Epithelial cell of esophagus (primary cell): ENCODE measurements at regions not wholly inside any gene's neighbourhood (a gene's known extent, or its start where the extent isn't known, plus 50 kb on each side); places are given as distances from the start of the nearest gene placed in this dataset.
A peak's percentile ranks its signal among the peaks of the same experiment; 100 is the strongest.

Experiments
- DNase-seq: peaks from one replicate; pipeline ENCODE4 v3.0.0; 2010; ENCODE audit warnings: low read depth
- H3K4me3 ChIP-seq: 2 replicates; pipeline ENCODE4 v1.5.1; 2011; ENCODE audit warnings: mild to moderate bottlenecking, low read length, control low read depth
- TF ChIP-seq, protein P1 (sequence below): IDR thresholded peaks from 2 replicates; pipeline ENCODE4 v1.5.1; 2011; ENCODE audit warnings: low read depth, mild to moderate bottlenecking, low read length, control low read depth, inconsistent platforms; ENCODE audit not compliant: insufficient read depth; ENCODE audit errors: missing control alignments

DNA sequence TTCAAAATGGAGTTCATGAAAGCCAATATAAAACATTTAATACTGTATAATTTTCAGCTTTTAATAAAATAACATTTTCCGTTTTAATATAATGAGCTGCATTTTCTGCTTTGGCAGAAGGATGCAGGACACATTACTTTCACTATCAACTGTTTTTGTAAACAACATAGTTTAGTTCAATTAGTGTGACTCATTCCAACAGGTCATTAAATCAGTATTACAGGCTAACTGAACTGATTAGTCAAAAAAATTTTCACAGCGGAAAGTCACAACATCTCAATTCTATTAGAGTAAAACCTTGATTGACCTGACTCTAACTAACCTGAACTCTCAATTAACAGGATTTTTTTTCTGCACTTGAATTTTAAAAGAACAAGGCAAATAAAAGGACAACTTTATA lies 151.2 kb upstream of the AMOT start:
- no peak for DNase-seq
- H3K4me3 ChIP-seq = no peak overlapping the region
- TF ChIP-seq, protein P1, sequence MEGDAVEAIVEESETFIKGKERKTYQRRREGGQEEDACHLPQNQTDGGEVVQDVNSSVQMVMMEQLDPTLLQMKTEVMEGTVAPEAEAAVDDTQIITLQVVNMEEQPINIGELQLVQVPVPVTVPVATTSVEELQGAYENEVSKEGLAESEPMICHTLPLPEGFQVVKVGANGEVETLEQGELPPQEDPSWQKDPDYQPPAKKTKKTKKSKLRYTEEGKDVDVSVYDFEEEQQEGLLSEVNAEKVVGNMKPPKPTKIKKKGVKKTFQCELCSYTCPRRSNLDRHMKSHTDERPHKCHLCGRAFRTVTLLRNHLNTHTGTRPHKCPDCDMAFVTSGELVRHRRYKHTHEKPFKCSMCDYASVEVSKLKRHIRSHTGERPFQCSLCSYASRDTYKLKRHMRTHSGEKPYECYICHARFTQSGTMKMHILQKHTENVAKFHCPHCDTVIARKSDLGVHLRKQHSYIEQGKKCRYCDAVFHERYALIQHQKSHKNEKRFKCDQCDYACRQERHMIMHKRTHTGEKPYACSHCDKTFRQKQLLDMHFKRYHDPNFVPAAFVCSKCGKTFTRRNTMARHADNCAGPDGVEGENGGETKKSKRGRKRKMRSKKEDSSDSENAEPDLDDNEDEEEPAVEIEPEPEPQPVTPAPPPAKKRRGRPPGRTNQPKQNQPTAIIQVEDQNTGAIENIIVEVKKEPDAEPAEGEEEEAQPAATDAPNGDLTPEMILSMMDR = no peak

DNA sequence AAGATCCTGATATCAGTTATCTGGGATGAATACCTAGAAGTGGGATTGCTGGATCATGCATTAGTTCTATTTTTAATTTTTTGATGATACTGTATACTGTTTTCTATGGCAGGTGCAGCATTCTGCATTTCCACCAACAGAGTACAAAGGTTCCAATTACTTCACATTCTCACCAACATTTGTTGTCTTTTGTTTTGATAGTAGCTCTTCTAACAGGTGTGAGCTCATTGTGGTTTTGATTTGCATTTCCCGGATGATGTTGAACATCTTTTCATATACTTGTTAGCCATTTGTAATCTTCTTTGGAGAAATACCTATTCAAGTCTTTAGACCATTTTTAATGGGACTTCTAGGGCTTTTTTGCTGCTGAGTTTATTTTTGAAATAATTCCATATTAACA lies 139.2 kb upstream of the AMOT start:
- H3K4me3 ChIP-seq = no peak overlapping the region
- no peak for DNase-seq
- TF ChIP-seq, protein P1 = no peak

DNA sequence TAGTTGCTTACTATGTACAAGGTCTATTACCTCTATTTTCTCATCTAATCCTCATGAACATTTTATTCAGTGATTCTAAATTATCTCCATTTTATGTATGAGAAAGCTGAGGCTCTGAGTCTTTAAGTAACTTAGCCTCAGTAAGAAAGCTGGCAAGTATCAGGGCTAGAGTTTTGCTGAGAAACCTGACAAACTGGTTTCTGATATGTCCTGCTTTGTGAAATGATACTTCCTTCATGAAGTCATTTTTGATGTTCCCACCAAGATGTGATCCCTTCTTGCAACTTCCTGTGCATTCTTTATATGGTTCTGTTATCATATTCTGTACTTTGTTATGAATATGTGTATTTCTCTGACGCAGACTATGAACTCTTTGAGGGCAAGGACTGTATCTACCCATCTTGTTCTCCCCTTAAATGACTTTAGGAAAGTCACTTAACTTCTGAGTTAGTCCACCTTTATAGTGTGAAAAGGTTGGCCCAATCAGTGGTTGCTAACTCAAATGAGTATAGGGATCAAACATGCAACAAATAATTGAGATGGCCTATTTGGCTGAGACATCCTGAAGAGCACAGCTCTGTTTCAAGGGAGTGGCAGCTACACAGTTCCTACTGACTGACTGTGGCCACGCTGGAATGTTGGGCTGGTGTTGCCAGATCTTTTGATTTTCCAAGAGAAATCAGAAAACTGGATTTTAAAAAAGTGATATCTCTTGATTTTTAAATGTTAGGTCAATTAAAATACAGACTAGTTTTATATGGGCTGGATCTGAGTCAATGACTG lies 127.9 kb upstream of the AMOT start:
- no peak overlapping the region for H3K4me3 ChIP-seq
- TF ChIP-seq, protein P1 = no peak
- DNase-seq = peak; percentile 73

DNA sequence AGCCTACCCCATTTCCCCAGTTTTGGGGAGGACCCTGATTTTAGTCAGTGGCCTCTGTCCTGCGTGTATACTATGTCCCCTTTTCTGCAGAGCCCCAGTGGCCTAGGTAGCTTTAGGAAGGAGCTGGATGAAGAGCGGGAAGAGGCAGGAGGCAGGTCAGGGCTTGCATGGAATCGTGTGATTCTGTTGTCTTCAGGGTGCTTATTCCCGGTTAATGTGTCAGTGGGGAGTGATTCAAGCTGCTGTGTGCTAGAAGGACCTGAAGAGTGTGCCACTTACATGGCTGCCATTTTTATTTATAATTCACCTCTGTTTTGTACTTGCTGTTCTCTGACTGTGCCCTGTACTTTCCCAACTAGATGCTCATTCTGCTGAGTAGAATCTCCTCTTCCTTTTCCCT lies 127.3 kb upstream of the AMOT start:
- TF ChIP-seq, protein P1 = no peak
- no peak overlapping the region for H3K4me3 ChIP-seq
- peak; percentile 84 for DNase-seq

DNA sequence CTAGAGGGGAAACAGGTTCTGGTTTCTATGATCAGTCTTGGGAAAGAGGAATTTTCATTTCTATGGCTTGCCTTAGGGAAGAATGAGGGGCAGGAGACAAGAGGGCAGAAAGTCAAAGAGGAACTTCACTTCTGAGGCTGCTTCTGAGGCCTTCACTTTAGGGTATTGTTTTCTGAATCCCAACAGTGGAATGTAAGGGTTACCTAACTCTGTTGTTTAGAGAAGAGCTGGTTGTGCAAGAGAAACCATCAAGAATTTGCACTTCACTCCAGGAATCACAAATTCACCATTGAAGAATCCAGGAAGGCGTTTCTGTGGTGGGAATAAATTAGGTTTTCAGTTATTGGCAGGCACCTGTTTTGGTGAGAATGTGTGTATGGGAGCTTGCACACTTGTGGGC lies 126.7 kb upstream of the AMOT start:
- TF ChIP-seq, protein P1 = no peak
- no peak overlapping the region for H3K4me3 ChIP-seq
- peak; percentile 75 for DNase-seq

DNA sequence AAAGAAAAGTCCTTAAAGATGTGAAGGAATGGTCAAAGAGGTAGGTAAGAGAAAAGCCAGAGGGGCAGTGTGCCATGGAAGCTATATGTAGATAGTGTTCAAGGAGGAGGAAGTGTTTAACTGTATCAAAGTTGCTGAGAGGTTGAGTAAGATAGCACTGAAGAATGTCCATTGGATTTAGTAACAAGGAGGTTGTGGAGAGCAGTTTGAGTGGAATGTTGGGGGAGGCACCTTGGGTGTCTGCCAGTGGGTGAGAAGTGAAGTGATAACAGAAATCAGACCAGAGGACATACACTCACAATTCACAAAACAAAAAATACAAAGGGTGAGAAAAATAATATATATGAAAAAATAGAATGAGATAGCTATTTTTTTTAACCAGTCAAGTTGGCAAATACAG lies 121.3 kb upstream of the AMOT start:
- no peak overlapping the region for H3K4me3 ChIP-seq
- peak; percentile 1 for DNase-seq
- TF ChIP-seq, protein P1 = no peak
